ENCODE measurements at regions not wholly inside any gene's neighbourhood (a gene's known extent, or its start where the extent isn't known, plus 50 kb on each side); places are given as distances from the start of the nearest gene placed in this dataset.
A peak's percentile ranks its signal among the peaks of the same experiment; 100 is the strongest.

DNA sequence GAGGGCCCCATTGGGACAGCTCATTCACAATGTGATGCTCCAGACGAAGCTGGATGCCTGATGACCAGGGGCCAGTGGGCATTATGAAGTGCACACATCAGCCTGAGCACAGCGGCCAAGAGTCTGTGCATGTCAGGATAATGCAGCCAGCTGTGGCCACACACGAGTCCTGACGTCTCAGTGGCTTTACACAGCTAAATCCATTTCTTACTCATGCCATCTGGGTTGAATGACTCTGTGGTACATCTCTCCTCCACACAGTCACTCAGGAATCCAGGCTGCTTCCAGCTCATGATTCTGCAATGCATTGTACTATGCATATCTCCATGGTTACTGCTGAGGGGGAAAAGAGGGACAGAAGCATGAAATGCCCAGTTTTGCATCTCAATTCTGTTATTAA lies 123.6 kb downstream of the PRLHR start:
- TF ChIP-seq, protein P1, sequence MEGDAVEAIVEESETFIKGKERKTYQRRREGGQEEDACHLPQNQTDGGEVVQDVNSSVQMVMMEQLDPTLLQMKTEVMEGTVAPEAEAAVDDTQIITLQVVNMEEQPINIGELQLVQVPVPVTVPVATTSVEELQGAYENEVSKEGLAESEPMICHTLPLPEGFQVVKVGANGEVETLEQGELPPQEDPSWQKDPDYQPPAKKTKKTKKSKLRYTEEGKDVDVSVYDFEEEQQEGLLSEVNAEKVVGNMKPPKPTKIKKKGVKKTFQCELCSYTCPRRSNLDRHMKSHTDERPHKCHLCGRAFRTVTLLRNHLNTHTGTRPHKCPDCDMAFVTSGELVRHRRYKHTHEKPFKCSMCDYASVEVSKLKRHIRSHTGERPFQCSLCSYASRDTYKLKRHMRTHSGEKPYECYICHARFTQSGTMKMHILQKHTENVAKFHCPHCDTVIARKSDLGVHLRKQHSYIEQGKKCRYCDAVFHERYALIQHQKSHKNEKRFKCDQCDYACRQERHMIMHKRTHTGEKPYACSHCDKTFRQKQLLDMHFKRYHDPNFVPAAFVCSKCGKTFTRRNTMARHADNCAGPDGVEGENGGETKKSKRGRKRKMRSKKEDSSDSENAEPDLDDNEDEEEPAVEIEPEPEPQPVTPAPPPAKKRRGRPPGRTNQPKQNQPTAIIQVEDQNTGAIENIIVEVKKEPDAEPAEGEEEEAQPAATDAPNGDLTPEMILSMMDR (IDR thresholded peaks at IDR 0.05), result no peak
- DNase-seq (ENCODE audit: low spot score), result no peak
- Histone ChIP-seq H3K27ac (no peak overlapping the region), H3K4me3 (no peak overlapping the region)

DNA sequence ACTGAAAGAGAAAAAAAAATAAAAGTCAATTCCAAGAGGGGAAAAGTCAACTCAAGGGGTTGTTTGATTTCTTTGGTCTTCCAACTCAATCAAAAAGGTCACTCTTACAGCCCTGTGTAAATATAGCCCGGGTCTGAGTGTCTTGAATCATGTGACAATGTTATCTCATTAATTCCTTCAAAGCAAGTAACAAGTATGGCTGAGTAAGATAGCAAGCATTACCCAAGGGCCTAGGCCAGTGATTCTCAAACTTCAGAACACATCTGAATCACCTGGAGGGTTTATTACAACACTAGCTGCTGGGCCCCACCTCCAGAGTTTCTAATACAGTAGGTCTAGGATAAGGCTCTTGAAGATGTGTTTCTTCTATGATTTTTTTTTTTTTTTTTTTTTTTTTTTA lies 125.0 kb downstream of the PRLHR start:
- TF ChIP-seq, protein P1 (IDR thresholded peaks at IDR 0.05), result no peak
- no peak for DNase-seq (ENCODE audit: low spot score)
- H3K4me3 ChIP-seq, result no peak overlapping the region
- H3K27ac ChIP-seq, result no peak overlapping the region

DNA sequence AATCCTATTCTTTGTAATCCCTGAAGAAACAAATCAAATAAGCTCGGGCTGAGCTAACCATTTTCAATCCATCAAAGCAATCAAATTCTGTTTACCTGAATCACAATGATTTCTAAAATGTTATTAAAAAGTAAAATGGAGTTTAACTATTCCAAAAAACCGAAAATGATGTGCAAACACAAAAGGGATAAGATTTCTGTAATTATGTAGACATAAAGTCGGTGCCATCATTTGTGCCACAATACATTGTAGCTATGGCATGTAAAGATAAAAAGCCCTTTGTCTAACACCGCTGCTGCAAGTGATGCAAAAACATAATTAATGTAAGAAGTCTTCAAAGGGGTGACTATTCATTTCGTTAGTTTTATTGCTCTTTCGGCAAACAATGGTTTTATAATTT lies 125.1 kb upstream of the FAM204A start:
- TF ChIP-seq, protein P1 (IDR thresholded peaks at IDR 0.05), result no peak
- DNase-seq (ENCODE audit: low spot score), result no peak
- H3K27ac ChIP-seq, result no peak overlapping the region
- H3K4me3 ChIP-seq, result no peak overlapping the region

DNA sequence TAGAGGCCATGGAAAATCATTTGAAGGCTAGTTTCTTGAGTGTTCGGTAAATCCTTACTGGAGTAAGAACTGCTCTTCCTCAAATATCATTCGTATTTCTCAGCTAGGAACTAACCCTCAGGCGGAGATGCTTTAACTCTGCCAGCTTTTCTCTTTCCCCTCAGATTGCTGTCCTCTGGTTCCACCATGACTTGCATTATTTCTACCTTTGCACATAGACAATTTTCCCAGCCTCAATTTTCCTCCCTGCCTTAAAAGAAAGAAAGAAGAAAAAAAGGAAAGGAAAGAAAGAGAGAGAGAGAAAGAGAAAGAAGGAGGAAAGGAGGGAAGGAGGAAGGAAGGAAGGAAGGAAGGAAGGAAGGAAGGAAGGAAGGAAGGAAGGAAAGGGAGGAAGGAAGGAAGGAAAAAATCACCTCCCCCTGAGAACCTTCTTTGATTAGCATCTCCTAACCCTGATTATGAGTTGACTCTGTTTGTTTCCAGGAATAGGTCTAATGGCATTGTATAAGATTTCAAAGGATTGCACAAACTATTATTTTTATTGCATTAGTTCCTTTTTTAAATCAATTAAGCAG lies 123.3 kb upstream of the FAM204A start:
- TF ChIP-seq, protein P1 (IDR thresholded peaks at IDR 0.05), result no peak
- no peak for DNase-seq (ENCODE audit: low spot score)
- Histone ChIP-seq H3K27ac (no peak overlapping the region), H3K4me3 (no peak overlapping the region)

- DNase-seq (ENCODE audit: low spot score), result no peak
- H3K27ac ChIP-seq, result no peak overlapping the region
- TF ChIP-seq, protein P1 (IDR thresholded peaks at IDR 0.05), result no peak
- no peak overlapping the region for H3K4me3 ChIP-seq
Measured at GRCh38 chr10:118463740-118464139, 121.6 kb upstream of the FAM204A start.

- Histone ChIP-seq H3K27ac (no peak overlapping the region), H3K4me3 (no peak overlapping the region)
- TF ChIP-seq, protein P1 (IDR thresholded peaks at IDR 0.05), result no peak
- DNase-seq (ENCODE audit: low spot score), result no peak
Measured at GRCh38 chr10:118462401-118462800, 120.3 kb upstream of the FAM204A start.

DNA sequence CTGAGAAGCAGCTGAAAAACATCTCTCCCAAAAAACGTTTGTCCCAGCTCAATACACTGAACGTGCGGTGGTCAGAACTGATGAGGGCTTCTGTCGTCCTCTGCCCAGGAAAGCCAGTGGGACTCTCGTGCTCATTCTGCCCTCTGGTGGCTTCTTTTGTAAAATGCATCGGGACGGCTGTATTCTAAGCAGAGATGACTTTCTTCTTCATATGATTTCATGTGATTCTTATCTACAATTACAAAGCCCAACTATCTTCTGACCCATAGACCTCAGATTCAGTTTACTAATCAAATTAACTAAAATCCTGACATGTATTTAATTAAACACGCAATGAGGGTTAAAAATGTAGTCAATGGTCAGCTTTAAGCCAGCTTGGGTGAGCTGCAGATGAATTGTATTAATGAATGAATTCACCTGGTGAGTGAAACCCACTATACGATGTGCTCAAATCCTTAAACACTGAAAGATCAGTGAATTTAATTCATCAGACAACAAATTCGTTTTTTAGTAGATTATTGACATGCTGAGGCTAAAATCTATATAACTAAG lies 117.6 kb upstream of the FAM204A start:
- DNase-seq (ENCODE audit: low spot score), result no peak
- H3K27ac ChIP-seq, result no peak overlapping the region
- H3K4me3 ChIP-seq, result no peak overlapping the region
- TF ChIP-seq, protein P1 (IDR thresholded peaks at IDR 0.05), result peak; percentile 43

Data from coronary artery (tissue), 2 donors.